ENCODE measurements at regions not wholly inside any gene's neighbourhood (a gene's known extent, or its start where the extent isn't known, plus 50 kb on each side); places are given as distances from the start of the nearest gene placed in this dataset.

DNA sequence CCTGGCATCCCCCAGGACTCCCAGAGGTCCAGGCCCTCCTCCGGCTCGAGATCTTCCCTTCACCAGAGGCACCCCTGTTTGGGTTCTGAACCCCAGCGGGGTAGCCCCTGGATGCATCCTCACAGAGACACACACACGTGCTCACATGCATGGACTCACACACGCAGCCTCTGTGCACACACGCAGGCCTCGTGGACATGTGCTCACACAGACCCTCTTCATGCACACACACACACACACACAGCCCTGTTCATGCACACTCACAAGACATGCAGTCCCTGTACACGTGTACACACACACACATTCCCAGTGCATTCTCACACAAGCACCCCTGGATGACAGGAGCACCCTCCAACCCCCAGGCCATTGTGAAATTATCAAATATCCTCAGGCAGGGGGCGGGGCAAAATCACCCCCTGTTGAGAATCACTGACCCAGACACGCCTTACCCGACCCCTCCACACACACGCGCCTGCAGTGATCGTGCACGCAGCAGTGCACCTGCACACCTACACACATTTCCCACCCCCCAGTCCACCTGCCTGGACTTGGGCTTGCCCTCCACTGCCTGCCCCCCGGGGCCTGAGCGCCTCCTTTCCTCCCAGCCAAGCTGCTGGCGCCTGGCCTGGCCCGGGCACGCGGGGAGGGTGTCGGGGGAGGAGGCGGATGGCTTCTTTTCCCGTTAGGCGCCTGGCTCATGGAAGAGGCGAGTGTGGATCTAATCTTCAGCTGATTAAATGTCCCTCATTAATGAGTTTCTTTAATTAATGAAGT lies 62.6 kb downstream of the ENGASE start:
- H3K4me3 ChIP-seq (ENCODE audit: low read depth, low read length) = no peak overlapping the region
- TF ChIP-seq, protein P1, sequence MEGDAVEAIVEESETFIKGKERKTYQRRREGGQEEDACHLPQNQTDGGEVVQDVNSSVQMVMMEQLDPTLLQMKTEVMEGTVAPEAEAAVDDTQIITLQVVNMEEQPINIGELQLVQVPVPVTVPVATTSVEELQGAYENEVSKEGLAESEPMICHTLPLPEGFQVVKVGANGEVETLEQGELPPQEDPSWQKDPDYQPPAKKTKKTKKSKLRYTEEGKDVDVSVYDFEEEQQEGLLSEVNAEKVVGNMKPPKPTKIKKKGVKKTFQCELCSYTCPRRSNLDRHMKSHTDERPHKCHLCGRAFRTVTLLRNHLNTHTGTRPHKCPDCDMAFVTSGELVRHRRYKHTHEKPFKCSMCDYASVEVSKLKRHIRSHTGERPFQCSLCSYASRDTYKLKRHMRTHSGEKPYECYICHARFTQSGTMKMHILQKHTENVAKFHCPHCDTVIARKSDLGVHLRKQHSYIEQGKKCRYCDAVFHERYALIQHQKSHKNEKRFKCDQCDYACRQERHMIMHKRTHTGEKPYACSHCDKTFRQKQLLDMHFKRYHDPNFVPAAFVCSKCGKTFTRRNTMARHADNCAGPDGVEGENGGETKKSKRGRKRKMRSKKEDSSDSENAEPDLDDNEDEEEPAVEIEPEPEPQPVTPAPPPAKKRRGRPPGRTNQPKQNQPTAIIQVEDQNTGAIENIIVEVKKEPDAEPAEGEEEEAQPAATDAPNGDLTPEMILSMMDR (conservative IDR thresholded peaks at IDR 0.05; ENCODE audit: low read depth, low read length) = no peak
- no peak for DNase-seq (ENCODE audit: low read depth)

GRCh38 chr17:79136596-79136995 lies 62.0 kb downstream of the ENGASE start:
- DNase-seq (ENCODE audit: low read depth) = no peak
- no peak overlapping the region for H3K4me3 ChIP-seq (ENCODE audit: low read depth, low read length)
- TF ChIP-seq, protein P1 (conservative IDR thresholded peaks at IDR 0.05; ENCODE audit: low read depth, low read length) = no peak

All from epithelial cell of proximal tubule (primary cell).